Heart left ventricle (tissue), 16 donors: ENCODE measurements at regions not wholly inside any gene's neighbourhood (a gene's known extent, or its start where the extent isn't known, plus 50 kb on each side); places are given as distances from the start of the nearest gene placed in this dataset.

Source experiments
- ATAC-seq, 4 donors: fragments of 200-7000 bp; cut with Tn5 transposase; one replicate each; pipeline ENCODE4 v1.9.1; 2020 to 2022; ENCODE audit warnings: moderate library complexity in 4 of 4, mild to moderate bottlenecking in 3 of 4, moderate number of reproducible peaks in 1 of 4
- DNase-seq, 5 donors: peaks; one replicate each; pipeline ENCODE4 v3.0.0-alpha.2; 2020
- H3K27ac ChIP-seq, 12 donors: fragments of 200-600 bp; sonication (generic) in 4 of 12; one replicate each; pipeline versions ENCODE4 v1.5.0 to v1.8.0; 2016 to 2022; ENCODE audit warnings: mild to moderate bottlenecking in 2 of 12
- H3K27me3 ChIP-seq, 9 donors: fragments of 200-600 bp; sonication (generic) in 2 of 9; one replicate each; pipeline versions ENCODE4 v1.5.1 to v1.8.0; 2016 to 2022; ENCODE audit warnings: mild to moderate bottlenecking in 3 of 9
- H3K36me3 ChIP-seq, 9 donors: fragments of 200-600 bp; sonication (generic) in 2 of 9; one replicate each; pipeline versions ENCODE4 v1.5.0 to v1.8.0; 2018 to 2022; ENCODE audit warnings: mild to moderate bottlenecking in 2 of 9
- H3K4me1 ChIP-seq, 12 donors: fragments of 200-600 bp; sonication (generic) in 4 of 12; one replicate each; pipeline versions ENCODE4 v1.5.0 to v1.8.0; 2016 to 2022; ENCODE audit warnings: mild to moderate bottlenecking in 3 of 12
- H3K4me3 ChIP-seq, 12 donors: fragments of 200-600 bp; sonication (generic) in 4 of 12; one replicate each; pipeline versions ENCODE4 v1.5.0 to v1.8.0; 2017 to 2022; ENCODE audit warnings: mild to moderate bottlenecking in 9 of 12, moderate library complexity in 4 of 12
- H3K9me3 ChIP-seq, 12 donors: fragments of 200-600 bp; sonication (generic) in 4 of 12; one replicate each; pipeline versions ENCODE4 v1.5.0 to v1.8.0; 2016 to 2022; ENCODE audit warnings: mild to moderate bottlenecking in 1 of 12
- CTCF ChIP-seq, 12 donors: fragments of 200-600 bp; sonication (generic) in 4 of 12; IDR thresholded peaks; one replicate each; pipeline versions ENCODE4 v1.5.0 to v1.8.0; 2018 to 2022; ENCODE audit warnings: antibody characterized with exemption in 12 of 12, mild to moderate bottlenecking in 5 of 12
- POLR2A ChIP-seq, 2 donors: fragments of 450-650 bp; IDR thresholded peaks; one replicate each; pipeline ENCODE4 v1.6.1; 2017; ENCODE audit warnings: antibody characterized with exemption in 2 of 2, mild to moderate bottlenecking in 2 of 2, moderate library complexity in 2 of 2
- WGBS, 4 donors: extraction: QIAGEN DNeasy Blood & Tissue Kit in 2 of 4; methylation state at CpG; one replicate each; pipeline versions ENCODE4 v1.1.5 to v1.1.7; 2013 to 2018; 5-methylcytosine and 5-hydroxymethylcytosine counted together
- intact Hi-C, 10 donors: fragments of 100-400 bp; cut with DNase I; formaldehyde crosslinking; loops; one replicate each; pipeline versions ENCODE4 v1.11.1 to v1.14.2; 2022
- donor health status: ischemic (EF 13 %, LVEDD 7.1; RV severe dilation, severe dysfunction).
- donor health status: healthy with polysubstance abuse.
- donor health status: DM: no; HTN: yes; CAD: no.
- donor health status: DM: no; HTN: no; CAD: no.
- donor health status: ischemic (EF 25% LVEDD 6.9; RV normal size, moderate dysfunction).
- donor health status: ischemic (EF 25% LVEDD 5.7; RV mildly dilated, moderate dysfunction).
- donor health status: healthy.
- donor health status: DM: yes; HTN: yes; CAD: no.
- donor health status: ischemic (EF 35%, LVEDD 5.7; RV mildly dilated, moderate dysfunction).
- donor health status: nonischemic (EF 11% LVEDD 7.7; RV severe dilation, severe dysfunction).
- donor health status: DM: yes; HTN: yes; CAD: no.
- donor health status: PGD.
- donor health status: ischemic (EF 29% LVEDD 5.4; RV normal size, mild dysfunction).
- donor health status: nonischemic (EF 23%, LVEDD 6.1; RV moderate dilation, normal function).

GRCh38 chr5:44252545-44252944 lies 136.7 kb downstream of the FGF10 start:
- no peak for TF ChIP-seq POLR2A (IDR thresholded peaks at IDR 0.05)
- TF ChIP-seq CTCF (IDR thresholded peaks at IDR 0.05): no peak
- no peak overlapping the region for H3K4me3 ChIP-seq
- no peak for DNase-seq
- ATAC-seq: no peak
- H3K27me3 ChIP-seq: no peaks in the 10 kb centered on the region
- H3K27ac ChIP-seq: no peak overlapping the region
- H3K4me1 ChIP-seq: no peaks in the 10 kb centered on the region
- H3K36me3 ChIP-seq: no peaks in the 10 kb centered on the region
- WGBS, 4 donors: 64 to 83% (median 76%) methylated on average over 2 of the region's 2 CpGs
- H3K9me3 ChIP-seq: peaks cover 0 to 5% (median 0%) of the 10 kb centered on the region in 12 donors
- intact Hi-C loops: no loop called here

GRCh38 chr5:44246986-44247385 lies 142.2 kb downstream of the FGF10 start:
- peaks cover 0 to 5% (median 0%) of the 10 kb centered on the region in 12 donors for H3K9me3 ChIP-seq
- H3K27me3 ChIP-seq: no peaks in the 10 kb centered on the region
- 79 to 93% (median 88%) methylated on average over 2 of the region's 2 CpGs for WGBS, 4 donors
- no peak for ATAC-seq
- no peak overlapping the region for H3K27ac ChIP-seq
- intact Hi-C loops: no loop called here
- H3K36me3 ChIP-seq: no peaks in the 10 kb centered on the region
- no peak for TF ChIP-seq CTCF (IDR thresholded peaks at IDR 0.05)
- no peak for TF ChIP-seq POLR2A (IDR thresholded peaks at IDR 0.05)
- no peaks in the 10 kb centered on the region for H3K4me1 ChIP-seq
- DNase-seq: no peak
- no peak overlapping the region for H3K4me3 ChIP-seq

GRCh38 chr5:44245935-44246334 lies 143.3 kb downstream of the FGF10 start:
- WGBS, 4 donors: 82 to 91% (median 87%) methylated on average over 1 of the region's 1 CpG
- Histone ChIP-seq H3K4me1 (no peaks in the 10 kb centered on the region), H3K4me3 (no peak overlapping the region), H3K27ac (no peak overlapping the region), H3K27me3 (no peaks in the 10 kb centered on the region), H3K36me3 (no peaks in the 10 kb centered on the region), H3K9me3 (peaks cover 0 to 5% (median 0%) of the 10 kb centered on the region in 12 donors)
- intact Hi-C loops: no loop called here
- no peak for TF ChIP-seq POLR2A (IDR thresholded peaks at IDR 0.05)
- no peak for TF ChIP-seq CTCF (IDR thresholded peaks at IDR 0.05)
- ATAC-seq (no peak), DNase-seq (no peak)

GRCh38 chr5:44242791-44243190 lies 146.4 kb downstream of the FGF10 start:
- intact Hi-C loops: no loop called here
- no peaks in the 10 kb centered on the region for H3K9me3 ChIP-seq
- no peak overlapping the region for H3K27ac ChIP-seq
- WGBS, 4 donors: 83 to 94% (median 89%) methylated on average over 1 of the region's 1 CpG
- TF ChIP-seq POLR2A (IDR thresholded peaks at IDR 0.05): no peak
- no peak for TF ChIP-seq CTCF (IDR thresholded peaks at IDR 0.05)
- no peaks in the 10 kb centered on the region for H3K36me3 ChIP-seq
- H3K4me1 ChIP-seq: no peaks in the 10 kb centered on the region
- ATAC-seq (no peak), DNase-seq (no peak)
- no peak overlapping the region for H3K4me3 ChIP-seq
- no peaks in the 10 kb centered on the region for H3K27me3 ChIP-seq
